ELF-1 (cell line): ENCODE measurements at regions not wholly inside any gene's neighbourhood (a gene's known extent, or its start where the extent isn't known, plus 50 kb on each side); places are given as distances from the start of the nearest gene placed in this dataset.
"Not testable (repeated sequence)": the region's sequence is repeated elsewhere in the genome, so short reads cannot be mapped to it uniquely, and the experiment has no call there.

Experiments used
- DNase-seq: peaks from one replicate; pipeline ENCODE4 v3.0.0-alpha.2; 2016; ENCODE audit warnings: low read depth, low spot score

DNA sequence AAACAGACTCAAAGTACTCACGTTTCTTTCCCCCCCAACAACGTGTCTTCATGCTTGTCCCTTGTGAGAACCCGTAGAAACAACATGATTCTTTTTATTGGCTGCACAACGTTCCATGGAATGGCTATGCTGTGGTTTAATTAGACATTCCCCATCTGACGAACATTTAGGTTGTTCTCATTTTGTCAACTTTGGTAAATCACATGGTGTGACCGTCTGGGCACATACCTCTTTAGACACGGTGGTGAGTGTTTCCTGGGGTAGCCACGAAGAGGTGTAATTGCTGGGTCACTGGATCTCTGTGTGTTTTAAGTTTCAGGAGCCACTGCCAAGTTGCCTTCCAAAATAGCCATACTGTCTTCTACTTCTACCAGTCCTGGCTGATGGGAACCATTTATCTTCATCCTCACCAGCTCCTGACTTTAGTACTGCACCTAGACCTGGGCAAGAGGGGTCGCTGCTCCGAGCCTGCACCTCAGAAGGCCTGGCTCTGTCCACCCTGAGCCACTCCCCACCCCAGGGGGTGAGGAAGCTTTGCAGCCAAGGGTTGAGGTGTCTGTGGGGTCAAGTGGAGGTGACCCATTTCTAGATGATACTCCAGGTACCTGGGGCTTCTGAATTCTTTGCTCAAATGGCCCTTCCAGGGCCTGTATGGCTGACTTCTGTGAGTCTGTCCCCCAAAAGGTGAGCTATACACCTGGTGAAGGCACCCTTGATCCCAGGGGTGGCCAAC lies 84.7 kb downstream of the IRX5 start:
- no peak for DNase-seq

DNA sequence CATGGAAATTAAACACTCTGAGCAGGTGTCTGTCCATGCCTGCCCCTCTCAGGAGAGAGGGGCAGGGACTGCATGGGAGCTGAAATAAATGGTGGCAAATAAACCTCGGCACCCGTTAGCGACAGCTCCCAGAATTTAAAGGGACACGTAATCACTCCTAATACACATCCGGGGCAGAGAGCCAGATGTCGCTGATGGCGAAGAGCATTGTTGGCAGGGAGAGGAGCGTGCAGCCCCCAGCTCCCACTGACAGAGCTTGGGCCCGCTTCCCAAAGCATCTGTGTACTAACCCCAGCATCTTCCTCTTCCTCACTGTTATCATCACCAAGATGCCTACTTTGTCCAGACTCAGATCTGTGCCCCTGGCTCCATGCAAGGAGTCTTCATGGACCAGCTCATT lies 85.8 kb downstream of the IRX5 start:
- DNase-seq, result no peak

DNA sequence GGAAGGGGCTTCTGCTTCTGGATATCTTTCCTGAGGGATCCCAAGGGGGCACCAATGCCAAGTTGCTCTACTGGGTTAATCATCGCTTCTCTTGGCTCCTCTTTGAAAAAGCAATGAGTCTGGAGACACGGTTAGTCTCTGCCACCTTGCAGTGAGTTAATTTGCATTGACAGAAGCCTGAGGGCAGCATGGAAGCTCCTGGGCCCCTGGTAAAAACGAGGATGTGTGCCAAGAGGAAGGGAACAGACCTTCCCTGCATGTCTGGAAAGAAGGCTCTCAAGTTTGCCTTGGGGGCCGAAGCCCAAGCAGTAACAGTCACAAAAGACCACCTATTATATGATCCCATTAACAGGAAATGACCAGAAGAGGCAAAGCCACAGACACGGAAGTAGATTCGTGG lies 86.7 kb downstream of the IRX5 start:
- peak; percentile 20 for DNase-seq

DNA sequence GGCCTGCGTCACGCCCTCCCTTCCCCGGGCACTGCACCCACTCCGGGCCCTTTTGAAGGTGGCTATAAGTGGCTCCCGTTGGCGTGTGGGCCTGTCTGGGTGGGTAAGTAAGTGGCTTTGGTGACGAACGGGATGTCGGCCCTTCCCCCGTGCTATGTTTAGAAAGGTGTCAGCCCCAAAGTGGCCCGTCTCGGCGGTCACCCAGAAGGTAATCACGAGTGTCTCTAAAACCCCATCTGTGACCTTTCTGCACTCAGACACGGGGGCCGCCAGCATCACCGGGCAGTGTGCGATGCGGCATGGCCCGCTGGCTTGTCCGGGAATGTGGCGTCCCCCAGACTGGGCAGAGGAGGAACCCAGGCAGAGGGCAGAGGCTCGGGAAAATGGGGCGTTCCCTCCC lies 88.2 kb downstream of the IRX5 start:
- DNase-seq, result no peak

DNA sequence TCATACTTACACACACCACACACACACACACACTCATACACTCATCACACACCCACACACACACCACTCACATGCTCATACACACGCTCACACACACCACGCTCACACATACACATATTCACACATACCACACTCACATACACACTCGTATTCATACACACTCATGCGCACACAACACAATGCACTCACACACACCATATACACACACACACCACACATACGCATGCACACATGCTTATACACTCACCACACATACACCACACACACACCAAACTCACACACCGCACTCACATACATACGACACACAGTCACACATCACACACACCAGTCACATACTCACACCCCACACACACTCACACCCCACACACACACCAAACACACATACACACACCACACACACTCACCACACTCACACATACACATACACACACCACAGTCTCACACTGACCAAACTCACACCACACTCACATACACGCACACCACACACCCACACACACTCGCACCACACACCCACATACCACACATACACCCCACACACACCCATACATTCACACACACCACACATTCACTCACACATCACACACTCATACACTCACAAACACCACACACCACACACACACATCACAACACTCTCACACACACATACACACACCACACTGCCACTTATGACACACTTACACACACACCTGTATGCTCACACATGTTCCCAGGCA lies 88.9 kb downstream of the IRX5 start:
- DNase-seq, result no peak

DNA sequence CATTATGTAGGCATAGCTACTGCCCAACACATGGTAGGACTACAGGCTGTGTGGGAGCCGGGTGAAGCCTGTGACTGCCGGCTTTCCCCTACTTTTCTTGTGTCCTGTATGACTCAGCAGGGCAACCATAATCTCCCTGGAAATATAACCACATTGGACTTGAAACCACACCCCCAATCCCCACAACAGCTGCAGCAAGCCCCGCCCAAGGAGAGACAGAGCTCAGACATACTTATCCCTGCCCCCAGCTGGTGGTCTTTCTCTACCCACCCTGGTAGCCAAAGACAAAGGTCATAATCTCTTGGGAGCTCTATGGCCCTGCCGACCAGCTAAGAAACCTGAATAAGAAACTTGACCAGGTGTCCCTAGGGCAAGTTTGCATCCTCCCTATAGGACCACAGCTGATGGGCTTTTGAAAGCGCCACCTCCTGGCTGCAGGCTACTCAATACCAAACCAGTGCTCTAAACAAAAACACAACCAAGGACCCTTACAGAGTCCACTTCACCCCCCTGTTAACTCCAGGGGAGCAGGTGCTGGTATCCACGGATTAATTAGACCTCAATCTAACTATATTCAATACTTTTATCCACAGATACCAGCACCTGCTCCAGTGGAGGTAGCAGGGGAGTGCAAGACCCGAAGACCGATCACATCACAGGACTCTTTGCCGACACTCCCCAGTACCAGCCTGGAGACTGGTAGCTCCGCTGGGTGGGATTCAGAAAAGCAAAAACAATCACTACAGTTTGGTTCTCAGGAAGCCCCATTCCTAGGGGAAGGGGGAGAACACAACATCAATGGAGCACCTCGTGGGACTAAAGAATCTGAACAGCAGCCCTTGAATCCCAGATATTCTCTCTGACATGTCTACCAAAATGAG lies 91.2 kb downstream of the IRX5 start:
- peak; percentile 71 for DNase-seq

DNA sequence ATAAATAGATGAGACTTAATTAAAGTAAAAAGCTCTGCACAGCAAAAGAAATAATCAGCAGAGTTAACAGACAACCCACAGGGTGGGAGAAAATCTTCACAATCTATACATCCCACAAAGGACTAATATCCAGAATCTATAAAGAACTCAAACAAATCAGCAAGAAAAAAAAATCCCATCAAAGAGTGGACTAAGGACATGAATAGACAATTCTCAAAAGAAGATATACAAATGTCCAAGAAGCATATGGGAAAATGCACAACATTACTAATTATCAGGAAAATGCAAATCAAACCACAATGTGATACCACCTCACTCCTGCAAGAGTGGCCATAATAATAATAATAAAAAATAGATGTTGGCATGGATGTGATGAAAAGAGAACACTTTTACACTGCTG lies 96.6 kb downstream of the IRX5 start:
- DNase-seq, result not testable (repeated sequence)

DNA sequence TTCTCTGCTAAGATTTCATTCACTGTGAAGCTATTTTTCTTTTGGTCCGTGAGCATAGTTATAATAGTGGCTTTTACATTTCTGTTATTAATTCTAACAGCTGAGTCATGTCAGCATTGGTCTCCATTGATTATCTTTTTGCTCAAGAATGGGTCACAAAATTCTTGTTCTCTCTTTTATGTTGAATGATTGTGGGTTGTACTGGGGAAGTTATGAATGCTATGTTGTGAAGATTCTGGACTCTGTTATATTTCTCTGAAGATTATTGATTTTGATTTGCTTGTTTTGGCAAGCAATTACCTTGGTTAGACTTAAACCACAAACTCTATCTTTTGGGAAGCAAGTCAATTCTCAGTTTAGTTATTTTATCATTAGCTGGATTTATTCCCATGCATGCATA lies 98.8 kb downstream of the IRX5 start:
- DNase-seq, result no peak

DNA sequence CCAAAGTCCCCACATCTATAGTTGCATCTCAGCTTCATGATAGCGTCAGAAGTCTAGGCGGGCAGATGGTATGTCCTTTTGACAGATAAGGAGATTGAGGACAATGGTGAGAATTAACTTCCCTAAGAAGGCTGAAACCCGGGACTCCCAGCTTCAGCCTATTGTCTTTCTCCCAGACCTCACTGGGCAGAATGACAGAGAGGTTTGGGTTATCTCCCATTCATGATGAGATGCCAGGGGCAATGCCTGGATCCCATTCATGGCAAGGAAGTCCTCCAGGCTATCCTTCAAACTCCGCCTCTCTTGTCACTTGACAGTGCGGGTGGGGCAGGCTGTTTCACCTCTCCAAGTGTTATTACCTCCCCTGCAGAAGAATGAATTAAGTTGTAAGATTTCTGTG lies 100.3 kb downstream of the IRX5 start:
- peak; percentile 44 for DNase-seq

DNA sequence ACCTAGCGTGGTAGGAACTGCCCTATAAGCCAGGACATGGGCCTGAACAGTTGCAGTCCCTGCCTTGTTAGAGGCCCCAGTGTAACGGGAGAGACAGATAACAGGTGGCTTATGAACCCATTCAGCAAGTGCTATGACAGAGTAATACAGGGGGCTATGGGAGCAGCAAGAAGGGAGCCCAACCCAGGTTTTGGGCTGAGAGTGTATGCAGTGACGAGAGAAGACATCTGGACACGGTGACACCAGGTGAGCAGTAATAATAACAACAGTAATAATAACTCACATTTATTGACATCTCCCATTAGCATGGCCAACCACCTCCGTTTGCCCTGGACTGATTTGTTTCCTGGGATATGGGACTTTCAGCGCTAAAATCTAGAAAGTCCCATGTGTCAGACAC lies 100.8 kb downstream of the IRX5 start:
- DNase-seq, result no peak

DNA sequence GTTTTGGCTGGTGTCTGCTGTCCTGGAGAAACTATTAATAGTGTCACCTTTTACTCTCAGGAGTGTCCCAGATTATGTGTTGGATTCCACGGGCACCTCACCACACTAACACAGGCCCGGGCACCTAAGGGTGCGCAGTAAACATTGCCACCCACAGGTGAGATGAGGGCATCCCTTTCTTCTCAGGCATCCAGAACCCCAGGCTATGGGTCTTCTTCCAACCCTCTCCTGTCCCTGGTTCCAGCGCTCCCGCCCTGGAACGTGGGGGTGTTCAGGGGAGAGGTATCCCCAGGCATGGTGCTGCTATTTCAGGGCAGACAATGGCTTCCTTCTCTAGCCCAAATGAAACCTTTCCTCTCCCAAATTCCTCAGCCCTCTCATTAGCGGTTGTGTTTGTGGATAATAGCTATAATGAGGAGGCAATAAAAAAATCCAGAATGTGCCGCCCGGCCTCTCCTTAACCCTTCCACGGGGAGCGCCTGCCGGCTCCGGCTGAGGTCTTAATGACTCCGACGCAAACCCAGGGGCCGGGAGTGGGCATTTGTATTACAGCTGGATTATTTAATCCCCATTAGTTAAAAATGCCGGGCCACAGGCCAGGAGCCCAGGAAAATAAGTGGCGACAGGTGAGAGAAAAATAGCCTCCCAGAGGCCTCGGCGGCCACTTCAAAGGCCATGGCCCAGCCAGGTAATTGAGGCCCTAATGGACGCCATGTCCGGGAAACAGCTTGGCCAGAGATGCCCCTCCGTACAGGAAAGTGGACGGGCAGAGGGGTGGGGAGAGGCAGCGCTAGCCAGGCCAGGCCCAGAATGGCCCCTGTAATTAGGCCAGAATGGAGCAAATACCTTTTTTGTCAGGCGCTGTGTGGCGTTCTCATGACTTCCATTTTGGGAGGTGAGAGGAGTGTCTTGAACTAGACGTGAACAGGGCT lies 102.8 kb downstream of the IRX5 start:
- peak; percentile 38 for DNase-seq

DNA sequence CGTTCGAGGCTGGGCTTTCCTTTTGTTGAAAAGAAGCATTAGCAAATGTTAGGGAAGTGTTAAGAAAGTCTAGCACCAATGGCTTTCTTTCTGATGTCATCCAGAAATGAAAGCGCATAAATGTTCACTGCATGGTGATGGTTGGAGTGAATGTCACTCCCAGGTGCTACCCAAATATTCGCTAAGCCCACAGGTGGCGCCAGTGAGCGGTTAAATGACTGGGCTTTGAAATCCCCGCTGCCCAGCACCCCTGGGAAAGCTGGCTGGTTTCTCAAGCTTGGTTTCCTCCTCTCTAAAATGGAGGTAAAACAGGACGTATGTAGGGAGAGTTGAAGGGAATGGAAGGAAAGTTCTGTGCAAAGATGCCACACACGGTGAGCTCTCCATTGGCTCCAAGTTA lies 104.4 kb downstream of the IRX5 start:
- DNase-seq, result peak; percentile 49

DNA sequence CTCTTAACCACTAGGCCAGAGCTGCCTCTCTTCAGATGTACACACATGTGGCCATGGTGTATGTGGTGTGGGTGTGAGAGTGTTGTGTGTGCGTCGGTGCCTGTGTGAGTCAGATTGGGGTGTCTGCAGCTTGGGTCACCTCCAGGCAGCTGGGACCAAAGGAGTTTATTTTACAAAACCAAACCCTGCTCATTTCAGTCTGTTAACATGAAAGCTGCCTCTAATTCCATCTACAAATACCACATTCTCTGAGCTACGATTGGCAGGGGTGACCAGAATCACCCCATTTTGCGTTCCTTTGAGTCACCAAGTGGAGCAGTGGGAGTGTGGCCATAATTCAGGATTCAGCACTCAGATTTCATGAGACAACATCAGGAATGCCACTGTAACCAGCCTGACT lies 105.3 kb downstream of the IRX5 start:
- no peak for DNase-seq

DNA sequence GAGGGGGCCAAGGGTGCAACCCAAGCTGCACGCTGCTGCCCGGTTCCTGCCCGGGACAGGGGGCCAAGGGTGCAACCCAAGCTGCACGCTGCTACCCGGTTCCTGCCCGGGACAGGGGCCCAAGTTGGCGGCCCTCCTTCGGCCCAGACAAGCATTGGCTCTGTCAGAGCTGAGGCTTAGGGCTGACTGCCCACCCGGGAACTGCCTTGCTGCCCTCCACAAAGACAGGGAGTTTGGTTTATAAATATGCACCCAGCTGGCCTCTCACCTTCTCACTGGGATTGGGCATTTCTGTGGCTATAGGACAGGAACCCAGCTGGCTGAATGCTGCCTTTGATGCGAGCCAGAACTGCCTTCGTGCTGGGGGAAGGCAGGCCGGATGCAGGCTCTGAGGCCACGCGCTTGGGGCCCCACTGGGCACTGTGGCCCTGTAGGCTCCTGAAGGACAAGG lies 105.7 kb downstream of the IRX5 start:
- DNase-seq, result no peak

DNA sequence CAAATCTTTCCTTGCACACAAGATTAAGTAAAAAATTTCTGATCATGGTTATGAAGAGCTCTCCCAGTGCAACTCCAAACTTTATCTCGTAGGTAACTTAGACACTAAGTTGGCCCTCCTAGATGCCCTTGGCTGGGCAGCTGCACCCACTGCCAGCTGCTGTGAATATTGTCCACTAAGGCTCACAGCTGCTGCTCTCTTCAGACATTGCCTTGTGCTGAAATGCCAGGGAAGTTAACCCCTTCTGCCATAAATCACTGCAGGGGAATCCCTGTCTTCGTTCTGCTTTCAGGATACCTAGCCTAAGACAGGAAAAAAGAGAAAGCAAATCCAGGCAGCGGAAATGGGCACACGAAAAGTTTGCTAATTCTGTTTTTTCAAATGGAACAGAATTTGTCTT lies 106.4 kb downstream of the IRX5 start:
- DNase-seq, result no peak

DNA sequence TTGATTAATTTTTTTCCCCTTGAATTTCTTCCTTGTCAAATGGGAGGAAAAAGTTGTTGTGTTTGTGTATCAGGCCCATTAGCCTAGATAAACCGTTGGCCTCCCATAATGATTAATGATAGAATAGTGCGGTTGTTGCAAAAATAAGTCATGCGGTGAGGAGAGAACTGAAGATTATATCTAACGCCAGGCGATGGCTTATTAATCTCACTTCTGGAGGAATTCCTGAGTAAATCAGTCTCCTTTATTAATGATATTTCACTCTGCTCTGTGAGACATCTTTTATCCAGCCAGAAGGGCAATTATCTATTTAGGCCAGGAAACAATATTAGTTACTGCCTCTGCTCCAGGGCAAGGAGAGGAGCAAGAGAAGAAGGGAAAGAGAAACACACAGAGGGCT lies 107.3 kb downstream of the IRX5 start:
- no peak for DNase-seq

DNA sequence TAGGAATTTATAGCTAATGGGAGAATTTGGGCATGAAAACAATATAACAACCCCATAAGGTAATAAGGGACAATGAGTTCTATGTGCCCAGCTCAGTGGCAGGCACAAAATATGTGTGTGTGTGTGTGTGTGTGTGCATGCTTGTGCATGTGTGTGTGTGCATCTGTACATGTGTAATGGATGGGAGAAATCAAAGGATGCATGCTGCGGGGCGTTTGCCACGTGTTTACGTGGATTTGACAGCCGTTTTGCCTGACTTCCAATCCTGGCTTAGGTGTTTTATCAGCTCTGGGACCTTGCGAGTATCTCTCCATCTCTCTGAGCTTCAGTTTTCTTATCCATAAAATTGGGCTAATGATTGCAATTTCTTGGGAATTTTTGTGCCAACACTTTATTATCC lies 108.4 kb downstream of the IRX5 start:
- no peak for DNase-seq

DNA sequence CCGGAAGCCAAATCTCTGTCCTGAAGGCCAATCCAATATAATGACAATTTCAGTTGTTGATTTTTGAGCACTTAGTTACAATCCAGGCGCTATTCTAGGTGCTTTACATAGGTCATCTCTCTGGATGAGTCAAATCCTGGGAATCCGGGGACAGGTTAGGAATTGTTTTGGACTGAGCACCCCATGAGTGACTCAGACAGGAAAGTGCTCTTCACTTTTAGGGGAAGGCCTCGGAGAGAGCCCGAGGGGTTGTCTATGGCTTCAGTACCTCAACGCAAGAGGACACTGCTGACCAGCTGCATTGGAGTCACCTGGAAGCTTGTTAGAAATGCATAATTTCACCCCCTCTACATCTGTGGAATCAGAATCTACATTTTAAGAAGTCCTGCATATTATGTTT lies 108.8 kb downstream of the IRX5 start:
- DNase-seq, result no peak

DNA sequence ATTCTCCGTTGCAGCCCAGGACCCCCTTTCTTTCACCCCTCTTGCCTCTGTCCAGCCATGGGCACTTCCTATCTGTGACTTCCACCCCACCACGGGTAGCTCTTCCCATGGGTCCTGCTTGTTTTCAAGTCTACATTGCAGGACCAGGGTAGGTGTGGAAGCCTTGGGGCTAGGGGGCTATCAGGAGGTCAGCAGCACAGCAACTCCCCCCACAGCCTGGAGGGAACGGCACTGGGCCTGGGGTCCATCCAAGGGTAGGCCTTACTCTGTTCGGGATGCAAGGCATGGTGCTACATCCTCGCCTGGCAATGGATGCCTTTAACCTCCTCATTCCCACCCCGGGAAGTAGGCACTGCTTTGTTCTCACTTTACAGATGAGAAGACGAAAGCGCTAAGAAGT lies 109.3 kb downstream of the IRX5 start:
- DNase-seq, result no peak

DNA sequence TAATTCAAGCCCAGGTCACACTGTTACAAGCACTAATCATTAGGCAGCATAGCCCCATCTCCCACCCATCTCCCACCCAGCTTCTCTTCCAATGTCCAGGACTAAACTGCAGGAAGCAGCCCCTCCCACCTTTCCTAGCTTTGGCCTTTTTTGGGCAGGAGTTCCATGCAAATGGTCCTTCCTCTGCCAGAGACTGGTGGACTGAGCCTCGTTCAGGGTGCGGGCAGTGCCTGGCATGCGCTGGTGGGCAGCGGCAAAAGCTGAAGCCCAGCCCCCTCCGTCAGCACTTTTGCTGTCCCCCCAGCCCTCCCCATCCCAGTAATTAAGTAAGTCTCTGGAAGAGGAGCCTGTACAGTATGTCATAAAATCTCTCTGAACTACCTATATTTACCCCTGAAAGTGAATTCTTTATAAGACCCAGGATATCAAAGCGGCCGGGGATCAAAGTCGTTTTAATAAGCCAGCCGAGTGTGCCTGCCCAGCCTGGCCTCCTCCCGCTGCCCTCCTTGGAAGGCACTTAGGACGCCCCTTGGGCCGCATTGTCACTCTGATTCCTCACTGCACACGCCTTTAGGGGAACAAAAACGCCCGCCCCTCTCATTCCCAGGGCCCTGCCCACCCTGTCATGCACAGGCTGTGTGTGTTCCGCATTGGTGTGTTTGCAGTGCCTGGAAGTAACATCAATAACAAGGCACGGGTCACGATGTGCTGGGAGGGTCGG lies 109.9 kb downstream of the IRX5 start:
- no peak for DNase-seq
